ENCODE measurements at regions not wholly inside any gene's neighbourhood (a gene's known extent, or its start where the extent isn't known, plus 50 kb on each side); places are given as distances from the start of the nearest gene placed in this dataset.

- Histone ChIP-seq H3K36me3 (no peaks in the 10 kb centered on the region), H3K4me3 (no peak overlapping the region), H3K9me3 (no peaks in the 10 kb centered on the region), H3K27me3 (no peaks in the 10 kb centered on the region), H3K27ac (no peak overlapping the region), H3K4me1 (no peaks in the 10 kb centered on the region)
- TF ChIP-seq CTCF (IDR thresholded peaks at IDR 0.05) (no peak), POLR2AphosphoS5 (IDR thresholded peaks at IDR 0.05) (no peak)
- no peak for DNase-seq
- intact Hi-C loops (cut with DNase I), result loop anchor here (5.0 kb wide), 1 partner anchor 604 kb away; no protein-coding TSS in a partner anchor
- WGBS, 2 donors, result 22 to 31% methylated on average over 1 of the region's 1 CpG
Observed at GRCh38 chr20:39871013-39871412, 818.0 kb downstream of the MAFB start.

DNA sequence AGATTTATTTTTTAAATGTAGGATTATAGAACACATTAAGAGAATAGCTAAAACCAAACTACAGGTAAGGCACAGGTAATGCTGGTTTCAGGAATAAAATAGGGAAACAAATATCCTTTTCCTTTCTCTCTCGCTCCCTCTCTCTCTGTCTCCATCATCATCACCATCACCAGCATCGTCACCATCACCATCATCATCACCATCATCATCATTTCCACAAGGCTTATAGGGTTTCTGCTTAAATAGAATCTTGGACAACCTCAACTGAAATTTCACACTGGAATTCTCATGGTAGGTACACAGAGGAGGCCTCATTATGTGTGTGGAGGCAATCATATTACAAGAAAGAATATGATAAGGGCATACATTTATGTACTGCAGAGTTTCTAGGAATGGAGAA, 823.6 kb downstream of the MAFB start:
- H3K4me3 ChIP-seq, result no peak overlapping the region
- no peaks in the 10 kb centered on the region for H3K36me3 ChIP-seq
- DNase-seq, result no peak
- intact Hi-C loops (cut with DNase I), result no loop called here
- no peaks in the 10 kb centered on the region for H3K27me3 ChIP-seq
- WGBS, 2 donors, result 94 to 95% methylated on average over 2 of the region's 2 CpGs
- no peak overlapping the region for H3K27ac ChIP-seq
- H3K4me1 ChIP-seq, result no peaks in the 10 kb centered on the region
- no peak for TF ChIP-seq CTCF (IDR thresholded peaks at IDR 0.05)
- no peaks in the 10 kb centered on the region for H3K9me3 ChIP-seq

DNA sequence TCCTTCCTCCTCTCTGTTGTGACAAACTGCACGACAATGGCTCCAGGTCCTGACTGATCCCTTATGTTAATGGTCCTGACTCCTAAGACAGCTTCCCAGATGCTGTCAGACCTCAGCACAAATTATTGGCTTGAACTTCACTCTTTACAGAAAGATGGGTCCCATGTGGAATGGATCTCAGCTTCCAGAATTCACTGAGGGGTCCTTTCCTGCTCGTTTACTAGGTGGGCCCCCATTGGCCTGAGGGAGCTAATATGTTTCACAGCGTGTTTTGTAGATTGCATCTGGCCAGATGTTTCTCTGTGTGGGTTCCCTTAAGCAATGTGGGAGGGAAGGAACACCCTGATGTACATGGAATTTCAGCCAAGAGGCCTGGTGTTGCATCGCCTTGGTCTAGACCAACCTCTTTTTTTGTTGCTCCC, 826.6 kb downstream of the MAFB start:
- H3K27ac ChIP-seq, result no peak overlapping the region
- H3K36me3 ChIP-seq, result no peaks in the 10 kb centered on the region
- WGBS, 2 donors, result 63 to 68% methylated on average over 4 of the region's 4 CpGs
- TF ChIP-seq CTCF (IDR thresholded peaks at IDR 0.05) (no peak), EP300 (IDR thresholded peaks at IDR 0.05) (no peak), POLR2A (IDR thresholded peaks at IDR 0.05) (no peak), POLR2AphosphoS5 (IDR thresholded peaks at IDR 0.05) (no peak)
- no peak overlapping the region for H3K4me3 ChIP-seq
- no peaks in the 10 kb centered on the region for H3K9me3 ChIP-seq
- intact Hi-C loops (cut with DNase I), result no loop called here
- no peak for DNase-seq
- H3K27me3 ChIP-seq, result no peaks in the 10 kb centered on the region
- H3K4me1 ChIP-seq, result no peaks in the 10 kb centered on the region

DNA sequence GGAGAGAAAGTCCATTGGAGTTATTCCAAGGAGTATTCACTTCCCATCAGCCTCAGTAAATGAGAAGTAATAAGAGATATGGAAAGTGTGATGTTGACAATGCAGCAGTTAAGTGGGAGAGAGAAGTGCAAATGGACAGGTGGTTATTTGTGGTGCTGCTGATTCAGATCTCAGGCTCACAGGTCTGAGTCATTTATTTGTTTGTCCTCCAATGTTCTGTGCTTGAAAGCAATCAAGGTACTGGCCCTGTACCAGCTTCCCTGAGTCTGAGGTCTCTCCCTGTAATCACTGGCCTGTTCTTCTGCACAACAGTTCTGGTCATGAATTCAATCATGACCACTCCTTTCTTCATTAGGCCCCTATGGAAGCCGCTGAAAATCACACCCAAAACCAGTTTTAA, 827.7 kb downstream of the MAFB start:
- 13 to 65% methylated on average over 1 of the region's 1 CpG for WGBS, 2 donors
- Histone ChIP-seq H3K4me3 (no peak overlapping the region), H3K4me1 (no peaks in the 10 kb centered on the region), H3K36me3 (no peaks in the 10 kb centered on the region), H3K9me3 (no peaks in the 10 kb centered on the region), H3K27ac (no peak overlapping the region), H3K27me3 (no peaks in the 10 kb centered on the region)
- no peak for TF ChIP-seq CTCF (IDR thresholded peaks at IDR 0.05)
- TF ChIP-seq POLR2AphosphoS5 (IDR thresholded peaks at IDR 0.05), result no peak
- no peak for TF ChIP-seq POLR2A (IDR thresholded peaks at IDR 0.05)
- no peak for TF ChIP-seq EP300 (IDR thresholded peaks at IDR 0.05)
- no peak for DNase-seq
- intact Hi-C loops (cut with DNase I), result no loop called here

DNA sequence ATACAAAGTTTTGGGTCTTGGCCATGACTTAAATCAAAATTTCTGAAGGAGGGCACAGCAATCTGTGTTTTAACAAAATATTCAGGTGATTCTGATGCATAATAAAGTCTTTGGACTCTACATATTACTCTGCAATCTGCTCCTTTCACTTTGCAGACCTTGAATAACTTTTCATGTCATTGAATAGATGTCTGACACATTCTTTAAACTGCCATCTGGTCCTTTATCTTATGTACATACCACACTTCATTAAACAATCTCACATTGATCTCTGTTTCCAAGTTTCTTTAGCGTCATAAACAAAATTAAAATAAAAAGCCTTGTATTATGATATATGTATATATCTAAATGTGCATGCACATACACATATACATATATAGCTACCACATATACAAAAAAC, 831.2 kb downstream of the MAFB start:
- WGBS, 2 donors, result 15 to 77% methylated on average over 1 of the region's 1 CpG
- no peaks in the 10 kb centered on the region for H3K27me3 ChIP-seq
- no peaks in the 10 kb centered on the region for H3K36me3 ChIP-seq
- H3K27ac ChIP-seq, result no peak overlapping the region
- H3K4me3 ChIP-seq, result no peak overlapping the region
- DNase-seq, result no peak
- no peaks in the 10 kb centered on the region for H3K4me1 ChIP-seq
- intact Hi-C loops (cut with DNase I), result no loop called here
- TF ChIP-seq EP300 (IDR thresholded peaks at IDR 0.05), result no peak
- TF ChIP-seq POLR2A (IDR thresholded peaks at IDR 0.05), result no peak
- no peak for TF ChIP-seq CTCF (IDR thresholded peaks at IDR 0.05)
- TF ChIP-seq POLR2AphosphoS5 (IDR thresholded peaks at IDR 0.05), result no peak
- no peaks in the 10 kb centered on the region for H3K9me3 ChIP-seq

Data from sigmoid colon (tissue), 6 donors.